ENCODE measurements at regions not wholly inside any gene's neighbourhood (a gene's known extent, or its start where the extent isn't known, plus 50 kb on each side); places are given as distances from the start of the nearest gene placed in this dataset.

- TF ChIP-seq ZBTB49 (CRISPR knock-in tag; IDR thresholded peaks at IDR 0.05; ENCODE audit: borderline replicate concordance) (no peak), KLF6 (CRISPR knock-in tag; IDR thresholded peaks at IDR 0.05; ENCODE audit: borderline replicate concordance) (no peak), MGA (IDR thresholded peaks at IDR 0.05) (no peak), CHD2 (IDR thresholded peaks at IDR 0.05; ENCODE audit: low read depth, low read length) (no peak), JUN (IDR thresholded peaks at IDR 0.05; ENCODE audit: borderline replicate concordance, low read depth, low read length) (no peak), JUN (CRISPR knock-in tag; IDR thresholded peaks at IDR 0.05; ENCODE audit: borderline replicate concordance) (no peak), CTCF (IDR thresholded peaks at IDR 0.05 in 2 of 3, conservative IDR thresholded peaks at IDR 0.05 in 1 of 3; ENCODE audit: insufficient read depth in 2 of 3, low read depth in 1 of 3, low read length in 3 of 3) (no peak), BACH1 (tag; IDR thresholded peaks at IDR 0.05) (no peak), TAF1 (IDR thresholded peaks at IDR 0.05; ENCODE audit: control insufficient read depth, extremely low read depth, insufficient read depth, low read length, severe bottlenecking) (no peak), POLR2A (conservative IDR thresholded peaks at IDR 0.05) (no peak), GABPB1 (CRISPR knock-in tag; IDR thresholded peaks at IDR 0.05) (no peak), ARID3A (IDR thresholded peaks at IDR 0.05; ENCODE audit: borderline replicate concordance, low read depth, low read length) (no peak), GABPA (tag; conservative IDR thresholded peaks at IDR 0.05; ENCODE audit: low read depth) (no peak)
Observed at GRCh38 chrX:821327-822107, 190.9 kb downstream of the SHOX start.
